ENCODE measurements at regions not wholly inside any gene's neighbourhood (a gene's known extent, or its start where the extent isn't known, plus 50 kb on each side); places are given as distances from the start of the nearest gene placed in this dataset.
"Not testable (repeated sequence)": the region's sequence is repeated elsewhere in the genome, so short reads cannot be mapped to it uniquely, and the experiment has no call there.

GRCh38 chr10:36462194-36462593, 663.2 kb upstream of the ANKRD30A start:
- H3K4me3 ChIP-seq (ENCODE audit: low read depth, low read length): no peak overlapping the region
- DNase-seq (ENCODE audit: low read depth): no peak
- no peak for TF ChIP-seq CTCF (IDR thresholded peaks at IDR 0.05; ENCODE audit: low read depth, low read length, missing control alignments)

- not testable (repeated sequence) for DNase-seq (ENCODE audit: low read depth); H3K4me3 ChIP-seq (ENCODE audit: low read depth, low read length)
Measured at GRCh38 chr10:36458437-36458836, 667.0 kb upstream of the ANKRD30A start.

GRCh38 chr10:36457751-36458150, 667.6 kb upstream of the ANKRD30A start:
- no peak for TF ChIP-seq CTCF (IDR thresholded peaks at IDR 0.05; ENCODE audit: low read depth, low read length, missing control alignments)
- DNase-seq (ENCODE audit: low read depth): no peak
- no peak overlapping the region for H3K4me3 ChIP-seq (ENCODE audit: low read depth, low read length)

- H3K4me3 ChIP-seq (ENCODE audit: low read depth, low read length): no peak overlapping the region
- no peak for DNase-seq (ENCODE audit: low read depth)
- no peak for TF ChIP-seq CTCF (IDR thresholded peaks at IDR 0.05; ENCODE audit: low read depth, low read length, missing control alignments)
Measured at GRCh38 chr10:36455526-36456133, 669.8 kb upstream of the ANKRD30A start.

GRCh38 chr10:36452851-36453250, 672.5 kb upstream of the ANKRD30A start:
- no peak for TF ChIP-seq CTCF (IDR thresholded peaks at IDR 0.05; ENCODE audit: low read depth, low read length, missing control alignments)
- H3K4me3 ChIP-seq (ENCODE audit: low read depth, low read length): no peak overlapping the region
- DNase-seq (ENCODE audit: low read depth): no peak

- no peak for DNase-seq (ENCODE audit: low read depth)
- H3K4me3 ChIP-seq (ENCODE audit: low read depth, low read length): no peak overlapping the region
- no peak for TF ChIP-seq CTCF (IDR thresholded peaks at IDR 0.05; ENCODE audit: low read depth, low read length, missing control alignments)
Measured at GRCh38 chr10:36451391-36451970, 673.9 kb upstream of the ANKRD30A start.

GRCh38 chr10:36450380-36450779, 675.0 kb upstream of the ANKRD30A start:
- no peak for TF ChIP-seq CTCF (IDR thresholded peaks at IDR 0.05; ENCODE audit: low read depth, low read length, missing control alignments)
- DNase-seq (ENCODE audit: low read depth): no peak
- H3K4me3 ChIP-seq (ENCODE audit: low read depth, low read length): no peak overlapping the region
